HG03135 (cell line): ENCODE measurements at regions not wholly inside any gene's neighbourhood (a gene's known extent, or its start where the extent isn't known, plus 50 kb on each side); places are given as distances from the start of the nearest gene placed in this dataset.
"Not testable (repeated sequence)": the region's sequence is repeated elsewhere in the genome, so short reads cannot be mapped to it uniquely, and the experiment has no call there.

ENCODE experiments used
- ATAC-seq: cut with Tn5 transposase; IDR thresholded peaks from one replicate; pipeline ENCODE4 v1.9.1; 2021; ENCODE audit warnings: mild to moderate bottlenecking, moderate library complexity; ENCODE audit not compliant: unreplicated experiment

DNA sequence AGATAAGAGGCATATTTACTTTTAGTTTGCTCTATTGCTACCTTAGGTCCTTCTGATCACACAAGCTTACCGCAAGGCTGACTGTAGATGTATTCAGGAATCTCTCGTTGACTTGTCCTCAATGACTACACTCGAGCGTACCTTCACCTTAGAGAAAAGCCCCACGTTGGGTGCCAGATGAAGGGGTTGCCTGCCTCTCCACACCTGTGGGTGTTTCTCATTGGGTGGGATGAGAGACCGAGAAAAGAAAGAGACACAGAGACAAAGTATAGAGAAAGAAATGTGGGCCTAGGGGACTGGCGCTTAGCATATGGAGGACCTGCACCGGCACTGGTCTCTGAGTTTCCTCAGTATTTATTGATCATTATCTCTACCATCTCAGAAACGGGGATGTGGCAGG is 51.8 kb downstream of the ASCL4 start:
- ATAC-seq = no peak

DNA sequence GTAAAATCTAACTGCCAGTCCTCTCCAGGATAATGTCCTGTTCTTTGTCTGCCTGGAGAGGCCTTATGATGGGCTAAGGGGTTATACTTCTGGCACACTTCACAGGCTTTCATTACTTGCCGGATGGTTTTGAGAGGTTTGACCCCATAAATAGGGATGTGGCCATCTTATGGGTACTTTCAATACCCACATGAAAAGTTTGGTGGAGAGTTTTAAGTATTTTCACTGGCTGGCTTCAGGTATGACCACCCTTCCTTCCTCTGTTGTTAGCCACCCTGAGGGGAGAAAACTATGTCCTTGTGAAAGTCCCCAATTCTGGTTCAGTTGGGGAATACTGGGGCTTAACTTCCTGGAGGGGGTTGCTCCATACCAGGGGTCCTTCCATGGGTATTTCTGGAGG is 54.8 kb downstream of the ASCL4 start:
- no peak for ATAC-seq

DNA sequence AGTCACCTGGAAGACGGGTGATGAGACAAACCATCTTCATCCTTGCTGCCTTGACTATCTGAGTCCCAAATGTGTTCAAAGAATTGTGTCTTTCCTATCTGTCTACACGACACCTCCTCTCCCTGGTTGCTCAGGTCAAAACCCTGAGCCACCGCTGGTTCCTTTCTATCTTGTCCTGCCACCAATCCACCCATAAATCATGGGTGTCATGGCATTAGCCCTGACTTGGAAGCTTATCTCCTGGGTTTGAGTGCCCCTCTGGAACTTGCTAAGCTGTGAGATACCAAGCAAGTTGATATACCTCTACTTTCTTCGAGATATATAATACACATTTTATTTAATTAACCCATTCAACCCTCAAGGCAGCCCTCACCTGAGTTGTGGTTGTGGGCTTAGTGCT is 57.9 kb downstream of the ASCL4 start:
- ATAC-seq = no peak

DNA sequence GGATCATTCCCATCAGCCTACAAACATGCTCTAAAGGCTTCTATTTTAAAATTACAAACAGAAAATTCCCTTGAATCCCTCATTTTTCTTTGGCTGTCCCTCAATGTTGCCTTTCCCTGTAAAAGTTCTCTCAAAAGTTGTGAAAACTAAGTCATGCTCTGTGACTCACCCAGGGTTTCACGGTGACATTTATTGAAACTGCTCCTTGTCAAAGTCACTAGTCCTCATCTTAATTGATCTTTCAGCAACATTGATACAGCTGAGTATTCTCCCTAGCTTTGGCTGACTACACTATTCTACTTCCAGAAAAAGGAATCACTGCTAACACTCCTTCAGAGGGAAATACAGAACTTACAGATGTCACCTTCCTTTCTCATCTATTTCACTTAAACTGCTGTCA is 65.7 kb downstream of the ASCL4 start:
- no peak for ATAC-seq

DNA sequence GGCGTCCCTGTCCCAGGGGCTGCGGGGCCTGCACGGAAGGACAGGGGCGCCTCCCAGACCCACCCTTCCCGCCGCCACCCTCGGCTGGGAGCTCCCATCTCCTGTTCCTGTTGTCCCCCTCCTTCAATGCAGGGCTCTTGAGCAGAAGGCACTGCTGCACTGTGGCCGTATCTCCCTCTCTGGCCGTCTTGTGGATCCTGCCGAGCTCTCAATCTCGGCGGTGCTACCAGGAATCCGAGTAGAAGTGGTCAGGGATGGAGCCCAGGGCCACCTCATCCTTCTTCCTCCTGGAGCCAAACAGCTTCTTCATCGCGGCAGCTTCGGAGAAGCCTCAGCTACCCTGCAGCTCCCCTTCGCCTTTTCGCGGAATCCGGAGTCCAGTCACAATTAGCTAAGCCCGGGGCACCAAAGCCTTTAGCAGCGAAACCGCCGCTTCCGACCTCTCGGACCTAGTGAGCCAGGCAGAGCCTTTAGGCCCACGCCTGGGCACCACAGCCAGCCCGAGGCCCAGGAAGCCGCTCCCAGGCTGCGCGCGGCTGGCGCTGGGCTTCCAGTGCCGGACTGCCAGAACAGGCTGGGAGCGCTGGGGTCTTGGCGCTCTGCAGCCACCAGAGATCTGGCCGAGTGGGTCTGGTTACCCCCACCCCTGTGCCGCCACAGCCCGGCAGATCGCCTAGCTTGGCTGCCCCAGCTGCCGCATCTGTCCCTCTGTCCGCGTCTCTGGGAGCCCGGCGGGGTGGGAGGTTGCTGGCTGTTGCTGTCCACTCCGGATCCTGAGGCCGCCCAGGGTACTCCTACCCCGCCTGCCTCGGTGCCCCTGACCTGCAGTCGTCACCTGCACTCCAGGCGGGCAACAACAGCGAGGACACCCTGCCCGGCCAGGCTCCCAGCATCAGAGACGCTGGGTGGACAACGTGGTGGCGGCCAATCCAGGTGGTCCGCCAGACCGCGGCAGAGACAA is 69.1 kb downstream of the ASCL4 start:
- ATAC-seq = no peak

DNA sequence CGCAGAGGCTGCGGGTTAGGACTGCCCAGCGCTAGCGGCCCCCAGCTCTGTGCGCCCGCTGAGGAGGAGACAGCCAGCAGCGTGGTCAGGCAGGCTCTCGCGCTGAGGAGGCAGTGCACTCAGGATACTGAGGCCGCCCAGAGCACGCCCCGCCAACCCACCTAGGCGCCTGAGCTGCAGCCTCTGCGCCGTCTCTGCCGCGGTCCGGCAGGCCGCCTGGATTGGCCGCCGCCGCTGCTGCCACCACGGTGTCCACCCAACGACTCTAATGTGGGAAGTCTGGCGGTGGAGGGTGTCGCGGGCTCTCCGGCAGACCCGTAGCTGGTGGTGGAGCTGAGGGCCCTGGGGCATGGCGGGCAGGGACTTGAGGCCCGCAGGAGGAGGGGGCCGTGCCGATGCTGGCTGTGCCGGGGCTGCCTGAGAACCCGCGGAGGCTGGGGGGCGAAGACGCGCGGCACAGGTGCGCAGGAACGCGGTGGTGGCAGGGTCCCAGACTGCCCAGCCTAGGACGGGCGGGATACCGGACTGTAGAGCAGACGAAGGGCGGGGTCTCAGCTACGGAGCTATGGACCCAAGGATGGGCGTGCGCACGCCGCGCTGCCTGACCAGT is 69.9 kb downstream of the ASCL4 start:
- ATAC-seq = no peak

DNA sequence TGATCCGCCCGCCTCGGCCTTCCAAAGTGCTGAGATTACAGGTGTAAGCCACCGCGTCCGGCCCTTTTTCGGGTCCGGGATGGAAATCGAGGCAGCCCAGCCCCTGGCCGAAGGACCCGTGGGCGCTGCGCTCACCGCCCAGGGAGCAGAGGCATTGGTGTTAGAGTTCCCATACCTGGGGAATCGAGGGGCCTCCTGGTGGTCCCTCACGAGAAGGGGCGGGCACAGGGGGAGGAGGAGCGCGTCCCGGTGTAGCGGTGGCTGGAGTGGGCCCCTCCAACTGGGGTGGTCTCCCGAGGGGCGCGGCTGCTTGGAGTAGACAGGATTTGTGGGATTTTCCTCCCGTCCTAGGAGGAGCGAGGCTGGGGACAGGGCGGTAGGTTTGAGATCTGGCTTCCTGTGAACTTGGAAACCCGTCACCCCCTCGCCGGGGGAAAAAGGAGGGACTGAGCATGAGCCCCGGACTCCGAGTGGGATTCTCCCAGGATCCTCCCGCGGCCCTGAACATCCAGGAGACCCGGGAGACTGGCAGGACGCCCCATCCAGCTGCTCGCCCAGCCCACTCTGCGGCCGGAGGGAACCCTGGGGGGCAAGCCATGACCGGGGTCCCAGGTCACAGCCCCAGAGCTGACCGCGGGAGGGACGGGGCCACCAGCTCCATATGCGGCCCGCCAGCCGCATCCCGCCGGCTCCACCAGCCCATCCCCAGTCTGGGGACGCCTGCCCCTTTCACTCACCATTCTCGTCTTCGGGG is 70.9 kb downstream of the ASCL4 start:
- no peak for ATAC-seq

DNA sequence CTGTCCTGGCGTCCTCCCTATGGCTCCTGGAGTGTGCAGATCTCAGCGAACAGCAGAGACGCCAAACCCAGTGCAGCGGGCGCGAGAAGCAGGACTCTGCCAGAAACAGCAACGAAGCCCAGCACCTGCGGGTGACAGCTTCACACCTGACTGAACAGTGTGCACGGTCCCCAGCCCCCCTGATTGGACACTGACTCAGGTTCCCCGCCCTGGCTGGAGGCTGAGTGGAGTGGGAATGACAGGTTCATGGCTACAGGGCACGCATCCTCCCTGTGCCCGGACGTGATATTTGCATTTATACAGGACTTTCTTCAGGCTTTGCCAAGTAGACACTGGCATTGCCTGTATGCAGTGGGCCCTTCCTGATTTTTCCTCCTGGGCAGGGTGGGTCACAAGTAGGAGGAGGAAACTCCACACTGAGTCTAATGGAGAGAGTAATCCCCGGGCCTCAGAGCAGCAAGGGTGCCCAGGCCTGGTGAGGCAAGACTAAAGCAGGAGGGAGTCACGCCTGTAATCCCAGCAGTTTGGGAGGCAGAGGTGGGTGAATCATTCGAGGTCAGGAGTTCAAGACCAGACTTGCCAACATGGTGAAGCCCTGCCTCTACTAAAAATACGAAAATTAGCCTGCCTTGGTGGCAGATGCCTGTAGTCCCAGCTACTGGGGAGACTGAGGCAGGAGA is 71.6 kb downstream of the ASCL4 start:
- no peak for ATAC-seq

DNA sequence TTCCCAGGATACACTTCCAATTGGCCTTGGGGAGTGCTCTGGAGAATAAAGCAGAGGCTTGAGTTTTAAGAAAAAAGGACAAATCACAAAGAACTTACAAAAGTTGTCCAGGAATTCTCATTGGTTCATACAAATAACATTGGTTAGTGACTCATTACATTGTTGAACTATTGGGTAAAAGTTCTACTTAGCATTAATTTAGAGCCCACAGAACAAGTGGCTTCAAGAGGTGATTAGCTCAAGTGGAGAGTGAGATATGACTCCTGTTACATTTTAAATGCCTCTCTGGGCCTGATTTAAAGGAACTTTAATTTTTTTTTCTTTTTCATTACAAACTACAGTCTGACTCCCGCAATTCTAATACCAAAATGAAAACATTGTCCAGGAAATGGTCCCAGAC is 72.9 kb downstream of the ASCL4 start:
- ATAC-seq = no peak

DNA sequence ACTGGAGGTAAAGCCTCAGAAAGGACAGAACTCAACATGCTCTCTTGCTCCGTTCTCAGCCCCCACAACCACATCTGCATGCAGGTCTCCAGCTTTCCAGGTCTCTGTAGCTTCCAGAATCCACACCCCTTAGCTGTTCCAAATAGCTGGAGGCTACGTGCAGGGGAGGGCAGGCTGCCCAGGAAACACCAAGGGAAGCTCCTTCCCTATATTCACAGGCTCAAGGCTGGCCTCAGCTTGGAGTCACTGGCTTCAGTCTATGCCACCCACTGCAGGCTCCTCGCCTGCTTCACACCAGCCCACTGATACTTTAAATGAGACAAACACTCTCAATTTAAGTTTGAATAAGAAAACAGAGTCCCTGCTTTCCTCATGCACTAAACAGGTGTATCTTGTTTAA is 73.3 kb downstream of the ASCL4 start:
- ATAC-seq = no peak

DNA sequence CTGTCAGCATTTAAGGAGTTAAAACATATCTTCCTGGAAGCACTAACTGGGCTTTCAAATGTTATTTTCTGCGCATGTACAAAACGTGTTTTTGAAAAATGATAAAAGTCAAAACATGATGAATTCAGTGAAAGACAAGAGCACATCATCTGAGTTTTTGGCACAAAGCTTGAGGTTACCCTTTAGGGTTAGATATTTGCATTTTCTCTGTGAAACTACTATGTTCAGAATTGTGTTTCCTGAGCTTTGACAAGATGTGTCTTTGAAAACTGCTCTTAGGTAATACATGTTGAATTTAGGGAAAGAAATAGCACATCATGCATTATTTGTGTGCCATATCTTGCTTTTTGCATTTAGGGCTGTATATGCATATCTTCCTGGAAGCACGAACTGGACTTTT is 79.0 kb downstream of the ASCL4 start:
- ATAC-seq = no peak

DNA sequence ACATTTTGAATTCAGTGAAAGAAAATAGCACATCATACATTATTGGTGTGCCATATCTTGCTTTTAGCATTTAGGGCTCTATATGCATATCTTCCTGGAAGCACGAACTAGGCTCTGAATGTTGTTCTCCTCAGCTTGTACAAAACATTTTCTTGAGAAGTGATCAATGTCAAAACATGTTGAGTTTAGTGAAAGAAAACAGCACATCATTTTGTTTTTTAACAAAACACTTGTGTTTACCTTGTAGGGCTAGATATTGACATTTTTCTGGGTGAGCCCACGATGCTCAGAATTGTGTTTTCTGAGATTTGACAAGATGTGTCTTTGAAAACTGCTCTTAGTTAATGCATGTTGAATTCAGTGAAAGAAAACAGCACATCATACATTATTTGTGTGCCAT is 81.0 kb downstream of the ASCL4 start:
- ATAC-seq = no peak

DNA sequence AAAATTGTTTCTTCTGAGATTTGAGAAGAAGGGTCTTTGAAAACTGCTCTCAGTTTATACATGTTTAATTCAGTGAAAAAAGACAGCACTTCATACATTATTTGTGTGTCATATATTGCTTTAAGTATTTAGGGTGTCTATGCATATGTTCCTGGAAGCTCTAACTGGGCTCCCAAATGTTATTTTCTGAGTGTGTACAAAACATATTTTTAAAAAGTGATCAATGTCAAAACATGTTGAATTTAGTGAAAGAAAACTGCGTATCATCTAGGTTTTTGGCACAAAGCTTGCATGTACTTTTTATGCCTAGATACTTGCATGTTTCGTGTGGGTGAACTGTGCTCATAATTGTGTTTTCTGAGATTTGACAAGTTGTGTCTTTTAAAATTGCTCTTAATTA is 81.6 kb downstream of the ASCL4 start:
- ATAC-seq = no peak

DNA sequence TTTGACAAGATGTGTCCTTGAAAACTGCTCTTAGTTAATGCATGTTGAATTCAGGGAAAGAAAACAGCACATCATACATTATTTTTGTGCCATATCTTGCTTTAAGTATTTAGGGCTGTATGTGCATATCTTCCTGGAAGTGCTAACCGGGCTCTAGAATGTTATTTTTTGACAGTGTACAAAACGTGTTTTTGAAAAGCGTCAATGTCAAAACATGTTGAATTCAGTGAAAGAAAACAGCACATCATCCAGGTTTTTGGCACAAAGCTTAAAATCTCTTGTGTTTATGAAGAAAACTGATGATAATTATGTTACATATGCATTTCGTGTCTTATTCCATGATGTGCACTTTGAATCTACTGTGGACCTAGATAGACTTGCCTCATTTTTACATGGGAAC is 82.7 kb downstream of the ASCL4 start:
- ATAC-seq = no peak

DNA sequence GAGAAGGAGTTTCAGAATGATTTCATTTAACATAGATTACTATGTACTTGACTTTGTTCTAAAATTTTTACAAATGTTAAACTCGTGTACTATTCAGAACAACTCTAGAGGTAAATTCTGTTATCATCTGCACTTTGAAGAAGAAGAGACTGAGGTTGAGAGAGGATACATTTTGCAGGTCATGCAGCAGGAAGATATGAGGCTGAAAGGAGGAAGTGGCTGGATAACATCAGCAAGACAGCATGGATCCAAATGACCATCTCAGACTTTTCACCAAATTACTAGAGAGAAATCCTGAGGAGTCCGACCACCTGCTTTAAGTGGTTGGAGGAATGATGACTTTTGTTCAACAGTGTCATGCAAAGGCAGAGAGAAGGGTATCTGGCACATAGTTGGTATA is 84.9 kb downstream of the ASCL4 start:
- ATAC-seq = no peak

DNA sequence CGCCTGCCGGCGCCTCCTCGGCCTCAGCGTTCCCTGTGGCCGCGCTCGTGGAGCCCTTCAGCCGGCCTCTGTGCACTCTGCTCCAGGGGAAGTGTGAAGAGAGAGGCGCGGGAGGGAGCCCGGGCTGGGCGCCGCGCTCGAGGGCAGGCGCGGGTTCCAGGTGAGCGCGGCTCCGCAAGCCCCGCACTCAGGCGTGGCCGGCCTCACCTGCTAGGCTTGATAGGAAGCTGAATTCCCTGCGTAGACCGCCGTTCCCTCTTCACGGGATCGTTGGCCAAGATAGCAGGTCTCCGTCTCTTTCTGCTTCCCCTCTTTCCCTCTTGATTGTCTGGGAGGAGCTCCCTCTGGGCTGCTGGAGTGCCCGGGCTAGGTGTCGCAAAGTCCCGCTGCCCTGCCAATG is 89.7 kb downstream of the ASCL4 start:
- ATAC-seq = no peak

DNA sequence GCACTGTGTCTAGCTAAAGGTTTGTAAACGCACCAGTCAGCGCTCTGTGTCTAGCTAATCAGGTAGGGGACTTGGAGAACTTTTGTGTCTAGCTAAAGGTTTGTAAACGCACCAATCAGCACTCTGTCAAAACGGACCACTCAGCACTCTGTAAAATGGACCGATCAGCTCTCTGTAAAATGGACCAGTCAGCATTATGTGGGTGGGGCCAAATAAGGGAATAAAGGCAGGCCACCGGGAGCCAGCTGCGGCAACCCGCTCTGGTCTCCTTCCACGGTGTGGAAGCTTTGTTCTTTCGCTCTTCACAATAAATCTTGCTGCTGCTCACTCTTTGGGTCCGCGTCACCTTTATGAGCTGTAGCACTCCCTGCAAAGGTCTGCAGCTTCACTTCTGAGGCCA is 90.2 kb downstream of the ASCL4 start:
- ATAC-seq = not testable (repeated sequence)

DNA sequence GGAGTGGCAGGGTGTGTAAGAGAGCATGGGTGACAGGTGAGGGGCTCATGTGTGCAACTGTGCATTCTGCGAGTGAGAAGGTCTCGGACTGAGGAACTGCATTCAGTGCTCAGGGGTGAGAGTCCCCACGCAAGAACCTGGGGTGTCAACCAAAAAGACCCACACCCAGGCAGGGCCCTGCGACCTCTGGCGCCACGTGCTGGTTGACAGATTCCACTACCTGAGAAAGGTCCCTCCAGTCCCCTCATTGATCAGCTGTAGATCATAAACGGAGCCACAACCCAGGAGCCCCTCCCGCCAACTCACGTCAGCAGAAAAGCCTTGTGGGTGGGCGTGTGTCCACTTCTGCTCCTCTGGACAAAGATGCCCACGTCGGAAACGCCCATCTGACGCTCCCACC is 98.7 kb downstream of the ASCL4 start:
- ATAC-seq = no peak

DNA sequence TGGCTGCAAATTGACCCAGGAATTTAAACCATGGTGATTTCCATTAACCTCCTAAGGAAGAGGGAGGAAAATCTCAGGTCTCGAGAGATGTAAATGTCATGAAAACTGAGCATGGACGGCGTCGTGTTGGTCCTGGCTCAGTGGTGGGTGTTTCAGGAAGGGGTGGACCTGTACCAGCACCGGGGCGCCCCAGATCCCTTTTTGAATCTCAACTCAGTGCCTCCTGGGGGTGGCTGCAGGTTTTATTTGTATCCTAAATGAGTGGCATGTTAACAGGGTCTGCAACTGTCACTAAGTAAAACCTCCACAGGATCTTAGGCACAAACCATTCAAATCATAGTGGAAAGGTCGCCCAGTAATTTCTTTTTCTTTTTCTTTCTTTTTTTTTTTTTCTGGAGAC is 101.3 kb downstream of the ASCL4 start:
- ATAC-seq = no peak

DNA sequence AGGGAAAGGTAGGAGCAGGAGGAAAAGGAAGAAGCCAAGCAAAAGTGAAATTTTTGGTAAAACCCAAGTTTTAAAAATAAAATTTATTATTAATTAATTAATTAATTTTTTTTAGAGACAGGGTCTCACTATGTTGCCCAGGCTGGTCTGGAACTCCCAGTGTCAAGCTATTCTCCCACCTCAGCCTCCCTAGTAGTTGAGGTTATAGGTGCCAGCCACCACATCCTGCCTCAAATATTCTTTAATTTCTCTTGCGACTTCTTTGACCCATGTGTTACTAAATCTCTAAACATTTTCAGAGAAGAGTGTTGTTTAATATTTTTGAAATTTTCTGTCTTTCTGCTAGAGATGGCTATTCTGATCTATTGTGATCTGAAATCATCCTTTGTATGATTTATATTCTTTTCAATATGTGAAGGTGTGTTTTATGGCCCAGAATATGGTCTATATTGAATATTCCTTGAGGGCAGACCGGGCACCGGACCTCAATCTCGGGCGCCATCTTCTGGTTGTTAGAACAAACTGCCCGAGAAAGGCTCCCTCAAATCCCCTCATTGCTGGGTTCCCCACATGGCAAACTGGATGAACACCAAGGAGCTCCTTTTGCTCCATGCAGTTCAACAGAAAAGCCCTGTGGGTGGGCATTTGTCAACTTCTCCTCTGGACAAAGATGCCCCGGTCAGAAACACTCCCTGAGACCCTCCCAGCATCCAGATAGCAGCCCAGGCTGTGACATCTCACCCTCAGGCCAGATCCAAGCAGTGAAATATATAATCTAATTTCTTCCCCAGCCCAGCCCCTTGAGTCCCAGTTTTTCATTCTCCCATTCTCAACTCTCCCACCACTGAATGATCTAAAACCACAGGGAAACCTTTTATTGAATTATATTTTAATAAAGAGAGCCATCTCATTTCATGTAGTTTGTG is 110.5 kb downstream of the ASCL4 start:
- ATAC-seq = no peak
